RPMI7951 (cell line): ENCODE measurements at regions not wholly inside any gene's neighbourhood (a gene's known extent, or its start where the extent isn't known, plus 50 kb on each side); places are given as distances from the start of the nearest gene placed in this dataset.

Source experiments
- DNase-seq: peaks from one replicate; pipeline ENCODE4 v3.0.0-alpha.2; 2012; ENCODE audit warnings: low read depth

GRCh38 chr5:74402553-74402952 is 238.0 kb downstream of the ENC1 start:
- DNase-seq: no peak

GRCh38 chr5:74401946-74402320 is 238.6 kb downstream of the ENC1 start:
- peak; percentile 16 for DNase-seq

- no peak for DNase-seq
Observed at GRCh38 chr5:74401281-74401945, 239.1 kb downstream of the ENC1 start.

GRCh38 chr5:74400067-74400466 is 240.5 kb downstream of the ENC1 start:
- peak; percentile 37 for DNase-seq

GRCh38 chr5:74396913-74397622 is 243.5 kb downstream of the ENC1 start:
- peak; percentile 33 for DNase-seq

- DNase-seq: no peak
Observed at GRCh38 chr5:74394916-74395880, 245.3 kb downstream of the ENC1 start.

GRCh38 chr5:74394528-74394915 is 246.0 kb downstream of the ENC1 start:
- DNase-seq: no peak

GRCh38 chr5:74393943-74394342 is 246.6 kb downstream of the ENC1 start:
- DNase-seq: no peak

- peak; percentile 15 for DNase-seq
Observed at GRCh38 chr5:74392711-74393351, 247.7 kb downstream of the ENC1 start.

- DNase-seq: peak; percentile 29
Observed at GRCh38 chr5:74391410-74391809, 249.1 kb downstream of the ENC1 start.

- DNase-seq: no peak
Observed at GRCh38 chr5:74390822-74391221, 249.7 kb downstream of the ENC1 start.

GRCh38 chr5:74390306-74390637 is 250.3 kb downstream of the ENC1 start:
- no peak for DNase-seq

- peak; percentile 42 for DNase-seq
Observed at GRCh38 chr5:74389531-74390305, 250.8 kb downstream of the ENC1 start.

GRCh38 chr5:74388411-74388810 is 252.1 kb downstream of the ENC1 start:
- peak; percentile 43 for DNase-seq

- peak; percentile 69 for DNase-seq
Observed at GRCh38 chr5:74386571-74387334, 253.8 kb downstream of the ENC1 start.

GRCh38 chr5:74384851-74385250 is 255.7 kb downstream of the ENC1 start:
- DNase-seq: peak; percentile 21

GRCh38 chr5:74382987-74383593 is 257.4 kb downstream of the ENC1 start:
- DNase-seq: peak; percentile 89

- DNase-seq: no peak
Observed at GRCh38 chr5:74382123-74382855, 258.2 kb downstream of the ENC1 start.

GRCh38 chr5:74380193-74380592 is 260.3 kb downstream of the ENC1 start:
- no peak for DNase-seq
